Heart left ventricle (tissue), 16 donors: ENCODE measurements at regions not wholly inside any gene's neighbourhood (a gene's known extent, or its start where the extent isn't known, plus 50 kb on each side); places are given as distances from the start of the nearest gene placed in this dataset.
"Not testable (repeated sequence)": the region's sequence is repeated elsewhere in the genome, so short reads cannot be mapped to it uniquely, and the experiment has no call there.

Source experiments
- ATAC-seq, 4 donors: fragments of 200-7000 bp; cut with Tn5 transposase; one replicate each; pipeline ENCODE4 v1.9.1; 2020 to 2022; ENCODE audit warnings: moderate library complexity in 4 of 4, mild to moderate bottlenecking in 3 of 4, moderate number of reproducible peaks in 1 of 4
- DNase-seq, 5 donors: peaks; one replicate each; pipeline ENCODE4 v3.0.0-alpha.2; 2020
- H3K27ac ChIP-seq, 12 donors: fragments of 200-600 bp; sonication (generic) in 4 of 12; one replicate each; pipeline versions ENCODE4 v1.5.0 to v1.8.0; 2016 to 2022; ENCODE audit warnings: mild to moderate bottlenecking in 2 of 12
- H3K27me3 ChIP-seq, 9 donors: fragments of 200-600 bp; sonication (generic) in 2 of 9; one replicate each; pipeline versions ENCODE4 v1.5.1 to v1.8.0; 2016 to 2022; ENCODE audit warnings: mild to moderate bottlenecking in 3 of 9
- H3K36me3 ChIP-seq, 9 donors: fragments of 200-600 bp; sonication (generic) in 2 of 9; one replicate each; pipeline versions ENCODE4 v1.5.0 to v1.8.0; 2018 to 2022; ENCODE audit warnings: mild to moderate bottlenecking in 2 of 9
- H3K4me1 ChIP-seq, 12 donors: fragments of 200-600 bp; sonication (generic) in 4 of 12; one replicate each; pipeline versions ENCODE4 v1.5.0 to v1.8.0; 2016 to 2022; ENCODE audit warnings: mild to moderate bottlenecking in 3 of 12
- H3K4me3 ChIP-seq, 12 donors: fragments of 200-600 bp; sonication (generic) in 4 of 12; one replicate each; pipeline versions ENCODE4 v1.5.0 to v1.8.0; 2017 to 2022; ENCODE audit warnings: mild to moderate bottlenecking in 9 of 12, moderate library complexity in 4 of 12
- H3K9me3 ChIP-seq, 12 donors: fragments of 200-600 bp; sonication (generic) in 4 of 12; one replicate each; pipeline versions ENCODE4 v1.5.0 to v1.8.0; 2016 to 2022; ENCODE audit warnings: mild to moderate bottlenecking in 1 of 12
- POLR2A ChIP-seq, 2 donors: fragments of 450-650 bp; IDR thresholded peaks; one replicate each; pipeline ENCODE4 v1.6.1; 2017; ENCODE audit warnings: antibody characterized with exemption in 2 of 2, mild to moderate bottlenecking in 2 of 2, moderate library complexity in 2 of 2
- WGBS, 4 donors: extraction: QIAGEN DNeasy Blood & Tissue Kit in 2 of 4; methylation state at CpG; one replicate each; pipeline versions ENCODE4 v1.1.5 to v1.1.7; 2013 to 2018; 5-methylcytosine and 5-hydroxymethylcytosine counted together
- intact Hi-C, 10 donors: fragments of 100-400 bp; cut with DNase I; formaldehyde crosslinking; loops; one replicate each; pipeline versions ENCODE4 v1.11.1 to v1.14.2; 2022
- TF ChIP-seq, protein P1 (sequence below), 12 donors: fragments of 200-600 bp; sonication (generic) in 4 of 12; IDR thresholded peaks; one replicate each; pipeline versions ENCODE4 v1.5.0 to v1.8.0; 2018 to 2022; ENCODE audit warnings: antibody characterized with exemption in 12 of 12, mild to moderate bottlenecking in 5 of 12
- donor health status: ischemic (EF 13 %, LVEDD 7.1; RV severe dilation, severe dysfunction).
- donor health status: healthy with polysubstance abuse.
- donor health status: DM: no; HTN: yes; CAD: no.
- donor health status: DM: no; HTN: no; CAD: no.
- donor health status: ischemic (EF 25% LVEDD 6.9; RV normal size, moderate dysfunction).
- donor health status: ischemic (EF 25% LVEDD 5.7; RV mildly dilated, moderate dysfunction).
- donor health status: healthy.
- donor health status: DM: yes; HTN: yes; CAD: no.
- donor health status: ischemic (EF 35%, LVEDD 5.7; RV mildly dilated, moderate dysfunction).
- donor health status: nonischemic (EF 11% LVEDD 7.7; RV severe dilation, severe dysfunction).
- donor health status: DM: yes; HTN: yes; CAD: no.
- donor health status: PGD.
- donor health status: ischemic (EF 29% LVEDD 5.4; RV normal size, mild dysfunction).
- donor health status: nonischemic (EF 23%, LVEDD 6.1; RV moderate dilation, normal function).

DNA sequence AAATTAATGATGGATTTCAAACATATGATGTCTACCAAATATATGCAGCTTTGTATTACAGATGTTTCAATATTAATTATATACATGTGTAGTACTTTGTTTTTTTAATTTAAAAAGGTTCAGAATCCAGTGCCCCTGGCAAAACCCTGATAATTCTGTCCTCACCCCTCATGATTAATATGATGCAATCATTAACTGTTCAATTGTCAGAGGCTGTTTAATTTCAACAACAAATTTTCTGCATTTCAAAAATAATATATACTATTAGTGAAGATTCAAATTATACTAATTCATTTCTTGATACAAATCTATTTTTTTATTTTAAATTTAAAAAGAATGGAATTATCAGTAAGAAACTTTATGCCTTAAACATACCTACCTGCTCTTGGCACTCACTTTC lies 162.6 kb downstream of the HHIPL2 start:
- no peak overlapping the region for H3K4me3 ChIP-seq
- no peak overlapping the region for H3K27ac ChIP-seq
- no peaks in the 10 kb centered on the region for H3K27me3 ChIP-seq
- no peaks in the 10 kb centered on the region for H3K4me1 ChIP-seq
- intact Hi-C loops, result no loop called here
- no peak for ATAC-seq
- no peak for DNase-seq
- H3K36me3 ChIP-seq, result no peaks in the 10 kb centered on the region
- peaks cover 0 to 8% (median 0%) of the 10 kb centered on the region in 12 donors for H3K9me3 ChIP-seq
- TF ChIP-seq, protein P1, sequence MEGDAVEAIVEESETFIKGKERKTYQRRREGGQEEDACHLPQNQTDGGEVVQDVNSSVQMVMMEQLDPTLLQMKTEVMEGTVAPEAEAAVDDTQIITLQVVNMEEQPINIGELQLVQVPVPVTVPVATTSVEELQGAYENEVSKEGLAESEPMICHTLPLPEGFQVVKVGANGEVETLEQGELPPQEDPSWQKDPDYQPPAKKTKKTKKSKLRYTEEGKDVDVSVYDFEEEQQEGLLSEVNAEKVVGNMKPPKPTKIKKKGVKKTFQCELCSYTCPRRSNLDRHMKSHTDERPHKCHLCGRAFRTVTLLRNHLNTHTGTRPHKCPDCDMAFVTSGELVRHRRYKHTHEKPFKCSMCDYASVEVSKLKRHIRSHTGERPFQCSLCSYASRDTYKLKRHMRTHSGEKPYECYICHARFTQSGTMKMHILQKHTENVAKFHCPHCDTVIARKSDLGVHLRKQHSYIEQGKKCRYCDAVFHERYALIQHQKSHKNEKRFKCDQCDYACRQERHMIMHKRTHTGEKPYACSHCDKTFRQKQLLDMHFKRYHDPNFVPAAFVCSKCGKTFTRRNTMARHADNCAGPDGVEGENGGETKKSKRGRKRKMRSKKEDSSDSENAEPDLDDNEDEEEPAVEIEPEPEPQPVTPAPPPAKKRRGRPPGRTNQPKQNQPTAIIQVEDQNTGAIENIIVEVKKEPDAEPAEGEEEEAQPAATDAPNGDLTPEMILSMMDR (IDR thresholded peaks at IDR 0.05), result no peak
- no peak for TF ChIP-seq POLR2A (IDR thresholded peaks at IDR 0.05)

DNA sequence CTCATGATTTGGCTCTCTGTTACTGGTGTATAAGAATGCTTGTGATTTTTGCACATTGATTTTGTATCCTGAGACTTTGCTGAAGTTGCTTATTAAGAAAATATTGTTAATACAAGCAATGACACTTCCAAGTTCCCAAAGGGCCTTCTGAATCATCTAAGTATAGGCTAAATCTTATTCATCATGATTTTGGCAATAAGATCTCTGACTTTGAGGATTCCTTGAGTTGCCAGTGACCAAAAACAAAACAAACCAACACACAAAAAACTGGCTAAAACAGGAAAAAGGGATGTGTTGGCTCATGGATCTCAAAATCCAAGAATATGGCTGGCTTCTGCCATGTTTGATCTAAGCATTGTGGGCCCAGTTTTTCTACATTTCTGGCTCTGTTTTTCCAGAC lies 163.4 kb downstream of the HHIPL2 start:
- intact Hi-C loops, result no loop called here
- Histone ChIP-seq H3K4me3 (no peak overlapping the region), H3K36me3 (no peaks in the 10 kb centered on the region), H3K4me1 (no peaks in the 10 kb centered on the region), H3K9me3 (peaks cover 0 to 8% (median 0%) of the 10 kb centered on the region in 12 donors), H3K27me3 (no peaks in the 10 kb centered on the region), H3K27ac (no peak overlapping the region)
- ATAC-seq (no peak), DNase-seq (no peak)
- TF ChIP-seq POLR2A (IDR thresholded peaks at IDR 0.05), result no peak
- TF ChIP-seq, protein P1 (IDR thresholded peaks at IDR 0.05), result no peak

DNA sequence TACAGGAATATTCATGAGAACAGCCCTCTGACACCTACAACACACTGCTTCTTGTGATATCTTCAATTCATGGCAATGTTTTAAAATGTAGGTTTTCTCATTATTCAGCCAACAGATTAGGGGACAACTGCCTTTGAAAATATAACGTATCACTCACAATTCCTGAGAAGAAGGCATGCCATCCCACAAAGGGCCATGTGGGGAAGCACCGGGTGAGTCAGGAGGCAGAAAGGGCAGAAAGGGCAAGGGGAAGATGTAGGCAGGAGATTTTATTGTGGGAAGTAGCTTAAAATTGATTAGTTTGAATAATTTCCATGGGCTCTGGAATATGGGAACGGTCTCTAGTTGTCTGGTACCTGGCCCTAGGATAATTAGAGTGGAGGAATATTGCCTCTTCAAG lies 165.7 kb downstream of the HHIPL2 start:
- WGBS, 4 donors, result 67 to 73% (median 69%) methylated on average over 3 of the region's 3 CpGs
- intact Hi-C loops, result no loop called here

DNA sequence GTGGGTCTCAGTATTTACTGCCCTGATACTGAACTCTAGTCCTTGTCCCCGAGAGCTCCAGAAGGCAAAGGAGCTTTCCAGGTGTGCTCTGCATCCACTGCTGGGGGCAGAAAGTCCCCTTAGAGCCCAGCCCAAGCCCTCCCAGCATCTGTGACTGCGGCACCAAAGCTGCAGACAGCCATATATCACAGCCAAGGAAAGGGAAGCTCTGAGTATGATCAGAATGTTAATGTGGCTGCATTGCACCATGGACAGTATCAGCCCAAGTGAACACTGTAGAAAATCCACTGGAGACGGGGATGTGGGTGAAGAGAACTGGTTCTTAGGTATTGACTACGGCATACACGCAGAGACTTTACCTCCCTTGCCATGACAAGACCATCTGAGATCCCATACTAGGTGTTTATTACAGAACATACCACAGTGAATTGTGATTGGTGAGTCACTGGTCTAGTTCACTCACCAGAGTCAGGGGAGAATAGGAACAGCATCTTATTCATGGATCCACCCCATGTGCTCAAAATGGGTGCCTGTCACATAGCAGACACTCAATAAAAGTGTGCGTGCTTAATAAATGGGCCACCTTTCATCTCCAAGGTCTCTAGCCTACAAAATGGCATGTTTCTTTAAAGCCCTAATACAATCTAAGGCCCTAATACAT lies 170.3 kb downstream of the HHIPL2 start:
- WGBS, 4 donors, result 72 to 89% (median 76%) methylated on average over 6 of the region's 6 CpGs
- no peak overlapping the region for H3K4me3 ChIP-seq
- no peaks in the 10 kb centered on the region for H3K9me3 ChIP-seq
- no peaks in the 10 kb centered on the region for H3K27me3 ChIP-seq
- ATAC-seq (no peak), DNase-seq (no peak)
- no peaks in the 10 kb centered on the region for H3K4me1 ChIP-seq
- H3K27ac ChIP-seq, result no peak overlapping the region
- TF ChIP-seq, protein P1 (IDR thresholded peaks at IDR 0.05), result no peak
- TF ChIP-seq POLR2A (IDR thresholded peaks at IDR 0.05), result no peak
- no peaks in the 10 kb centered on the region for H3K36me3 ChIP-seq
- intact Hi-C loops, result no loop called here

More for the DNA sequence above, 165.7 kb downstream of the HHIPL2 start:
- DNase-seq (no peak), ATAC-seq (no peak)
- Histone ChIP-seq H3K27me3 (no peaks in the 10 kb centered on the region), H3K4me1 (no peaks in the 10 kb centered on the region), H3K9me3 (peaks cover 0 to 8% (median 0%) of the 10 kb centered on the region in 12 donors), H3K36me3 (no peaks in the 10 kb centered on the region), H3K4me3 (no peak overlapping the region), H3K27ac (no peak overlapping the region)
- TF ChIP-seq, protein P1 (IDR thresholded peaks at IDR 0.05), result no peak
- TF ChIP-seq POLR2A (IDR thresholded peaks at IDR 0.05), result no peak

DNA sequence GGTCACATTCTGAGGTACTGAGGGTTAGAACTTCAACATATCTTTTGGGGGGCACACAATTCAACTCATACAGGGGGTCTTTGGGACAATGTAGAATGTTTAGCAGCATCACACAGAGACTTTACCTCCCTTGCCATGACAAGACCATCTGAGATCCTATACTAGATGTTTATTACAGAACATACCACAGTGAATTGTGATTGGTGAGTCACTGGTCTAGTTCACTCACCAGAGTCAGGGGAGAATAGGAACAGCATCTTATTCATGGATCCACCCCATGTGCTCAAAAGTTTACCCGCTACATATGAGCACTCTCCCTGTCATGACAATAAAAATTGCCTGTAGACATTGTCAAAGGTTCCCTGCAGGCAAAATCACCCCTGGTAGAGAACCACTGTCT lies 171.1 kb downstream of the HHIPL2 start:
- H3K27ac ChIP-seq, DNase-seq, intact Hi-C loops, H3K27me3 ChIP-seq, ATAC-seq, H3K4me1 ChIP-seq, H3K9me3 ChIP-seq, H3K4me3 ChIP-seq, H3K36me3 ChIP-seq: not testable (repeated sequence)
- 91 to 94% (median 92%) methylated on average over 1 of the region's 1 CpG for WGBS, 4 donors
